ENCODE measurements at regions not wholly inside any gene's neighbourhood (a gene's known extent, or its start where the extent isn't known, plus 50 kb on each side); places are given as distances from the start of the nearest gene placed in this dataset.

- intact Hi-C loops (cut with DNase I; ENCODE audit: low total_unique reads) = no loop called here
These were observed 341.1 kb upstream of the RGMB start for GRCh38 chr5:98432378-98432777.

DNA sequence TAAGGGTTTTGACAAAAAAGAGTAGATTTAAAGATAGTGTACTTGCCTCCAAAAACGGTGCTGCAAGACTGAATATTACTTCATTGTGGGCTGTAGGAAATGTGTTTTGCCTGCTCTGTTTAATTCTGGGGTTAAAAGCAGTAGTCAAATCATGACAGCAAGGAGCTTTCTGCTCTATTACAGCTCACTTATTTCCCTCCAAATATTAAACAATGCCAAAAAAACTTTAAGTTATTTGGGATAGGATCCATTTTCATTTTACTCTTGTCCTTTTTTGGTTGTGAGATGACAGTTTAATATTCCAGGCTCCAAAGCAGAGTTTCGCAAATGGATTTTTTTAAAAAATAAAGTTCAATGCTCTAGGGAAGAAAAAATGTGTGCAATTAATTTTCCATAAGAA is 340.4 kb upstream of the RGMB start:
- no peak overlapping the region for H3K27ac ChIP-seq
- no peak for ATAC-seq

More at GRCh38 chr5:98432378-98432777, 341.1 kb upstream of the RGMB start:
- Histone ChIP-seq H3K4me1 (no peaks in the 10 kb centered on the region), H3K4me3 (no peak overlapping the region), H3K9me3 (no peaks in the 10 kb centered on the region), H3K27ac (no peak overlapping the region), H3K36me3 (no peaks in the 10 kb centered on the region), H3K27me3 (no peaks in the 10 kb centered on the region)
- no peak for DNase-seq
- no peak for ATAC-seq
- in situ Hi-C loops (cut with MboI; ENCODE audit: low sequenced_read_pairs in 4 of 4) = no loop called here
- no peak for TF ChIP-seq CTCF (IDR thresholded peaks at IDR 0.05 in 4 of 5, conservative IDR thresholded peaks at IDR 0.05 in 1 of 5)

DNA sequence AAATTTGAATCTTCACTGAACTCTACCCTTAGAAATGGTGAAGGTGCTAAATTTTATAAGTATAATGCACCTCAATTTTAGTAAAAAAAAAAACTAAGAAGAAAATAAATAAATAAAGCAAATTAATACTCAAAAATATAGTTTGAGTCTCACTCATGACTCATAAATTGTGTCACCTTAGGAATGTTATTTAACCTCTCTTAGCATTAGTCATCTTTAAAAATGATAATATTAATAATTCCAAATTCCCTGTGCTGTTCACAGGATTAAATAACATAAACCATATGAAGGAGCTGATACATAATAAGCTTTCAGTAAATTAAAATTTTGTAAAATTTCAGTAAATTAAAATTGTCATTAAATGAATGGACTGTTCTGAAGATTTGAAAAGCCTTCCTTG is 339.8 kb upstream of the RGMB start:
- Histone ChIP-seq H3K27ac (no peak overlapping the region), H3K36me3 (no peaks in the 10 kb centered on the region), H3K4me1 (no peaks in the 10 kb centered on the region), H3K9me3 (no peaks in the 10 kb centered on the region), H3K4me3 (no peak overlapping the region), H3K27me3 (no peaks in the 10 kb centered on the region)
- intact Hi-C loops (cut with DNase I; ENCODE audit: low total_unique reads) (no loop called here), in situ Hi-C loops (cut with MboI; ENCODE audit: low sequenced_read_pairs in 4 of 4) (no loop called here)
- no peak for ATAC-seq
- DNase-seq = no peak
- TF ChIP-seq CTCF (IDR thresholded peaks at IDR 0.05 in 4 of 5, conservative IDR thresholded peaks at IDR 0.05 in 1 of 5) = no peak

More for the DNA sequence above, 340.4 kb upstream of the RGMB start:
- H3K27me3 ChIP-seq = no peaks in the 10 kb centered on the region
- no peak for DNase-seq
- in situ Hi-C loops (cut with MboI; ENCODE audit: low sequenced_read_pairs in 4 of 4) (no loop called here), intact Hi-C loops (cut with DNase I; ENCODE audit: low total_unique reads) (no loop called here)
- H3K4me1 ChIP-seq = no peaks in the 10 kb centered on the region
- H3K4me3 ChIP-seq = no peak overlapping the region
- H3K36me3 ChIP-seq = no peaks in the 10 kb centered on the region
- TF ChIP-seq CTCF (IDR thresholded peaks at IDR 0.05 in 4 of 5, conservative IDR thresholded peaks at IDR 0.05 in 1 of 5) = no peak
- H3K9me3 ChIP-seq = no peaks in the 10 kb centered on the region

GRCh38 chr5:98436667-98437066 is 336.8 kb upstream of the RGMB start:
- no peaks in the 10 kb centered on the region for H3K4me1 ChIP-seq

More at GRCh38 chr5:98436667-98437066, 336.8 kb upstream of the RGMB start:
- TF ChIP-seq CTCF (IDR thresholded peaks at IDR 0.05 in 4 of 5, conservative IDR thresholded peaks at IDR 0.05 in 1 of 5) (no peak), POLR2A (IDR thresholded peaks at IDR 0.05) (no peak)
- DNase-seq (no peak), ATAC-seq (no peak)
- no peaks in the 10 kb centered on the region for H3K27me3 ChIP-seq
- H3K27ac ChIP-seq = no peak overlapping the region
- intact Hi-C loops (cut with DNase I; ENCODE audit: low total_unique reads) (no loop called here), in situ Hi-C loops (cut with MboI; ENCODE audit: low sequenced_read_pairs in 4 of 4) (no loop called here)
- H3K9me3 ChIP-seq = no peaks in the 10 kb centered on the region
- no peaks in the 10 kb centered on the region for H3K36me3 ChIP-seq
- no peak overlapping the region for H3K4me3 ChIP-seq

All from gastrocnemius medialis (tissue), 4 donors.